GM23338 (cell line): ENCODE measurements at regions not wholly inside any gene's neighbourhood (a gene's known extent, or its start where the extent isn't known, plus 50 kb on each side); places are given as distances from the start of the nearest gene placed in this dataset.

Experiments
- NANOG ChIP-seq: IDR thresholded peaks from 2 replicates; pipeline ENCODE4 v1.6.1; 2016; ENCODE audit warnings: antibody characterized with exemption, borderline replicate concordance
- STAT1 ChIP-seq: IDR thresholded peaks from one replicate; pipeline ENCODE4 v1.6.1; 2016; ENCODE audit warnings: antibody characterized with exemption; ENCODE audit not compliant: unreplicated experiment
- TF ChIP-seq, protein P1 (sequence below): fragments of 250-450 bp; sonication (Bioruptor Pico); IDR thresholded peaks from 2 replicates; pipeline ENCODE4 v1.5.0; 2020; ENCODE audit warnings: mild to moderate bottlenecking, moderate library complexity
- TF ChIP-seq, protein P2 (sequence below): IDR thresholded peaks from 2 replicates; pipeline ENCODE4 v1.6.1; 2016; ENCODE audit warnings: antibody characterized with exemption

DNA sequence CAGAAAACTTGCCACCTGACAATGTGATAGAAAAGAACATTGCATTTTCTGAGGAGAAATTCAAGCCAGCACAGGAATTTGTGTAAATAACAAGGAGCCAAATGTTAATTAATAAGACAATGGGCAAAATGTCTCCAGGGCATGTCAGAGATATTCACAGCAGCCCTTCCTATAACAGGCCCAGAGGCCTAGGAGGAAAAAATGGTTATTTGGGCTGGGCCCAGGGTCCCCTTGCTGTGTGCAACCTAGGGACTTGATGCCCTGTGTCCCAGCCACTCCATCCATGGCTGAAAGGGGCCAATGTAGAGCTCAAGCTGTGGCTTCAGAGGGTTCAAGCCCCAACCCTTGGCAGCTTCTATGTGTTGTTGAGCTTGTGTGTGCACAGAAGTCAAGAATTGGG is 55.5 kb upstream of the GABRG1 start (continued):
- TF ChIP-seq, protein P1, sequence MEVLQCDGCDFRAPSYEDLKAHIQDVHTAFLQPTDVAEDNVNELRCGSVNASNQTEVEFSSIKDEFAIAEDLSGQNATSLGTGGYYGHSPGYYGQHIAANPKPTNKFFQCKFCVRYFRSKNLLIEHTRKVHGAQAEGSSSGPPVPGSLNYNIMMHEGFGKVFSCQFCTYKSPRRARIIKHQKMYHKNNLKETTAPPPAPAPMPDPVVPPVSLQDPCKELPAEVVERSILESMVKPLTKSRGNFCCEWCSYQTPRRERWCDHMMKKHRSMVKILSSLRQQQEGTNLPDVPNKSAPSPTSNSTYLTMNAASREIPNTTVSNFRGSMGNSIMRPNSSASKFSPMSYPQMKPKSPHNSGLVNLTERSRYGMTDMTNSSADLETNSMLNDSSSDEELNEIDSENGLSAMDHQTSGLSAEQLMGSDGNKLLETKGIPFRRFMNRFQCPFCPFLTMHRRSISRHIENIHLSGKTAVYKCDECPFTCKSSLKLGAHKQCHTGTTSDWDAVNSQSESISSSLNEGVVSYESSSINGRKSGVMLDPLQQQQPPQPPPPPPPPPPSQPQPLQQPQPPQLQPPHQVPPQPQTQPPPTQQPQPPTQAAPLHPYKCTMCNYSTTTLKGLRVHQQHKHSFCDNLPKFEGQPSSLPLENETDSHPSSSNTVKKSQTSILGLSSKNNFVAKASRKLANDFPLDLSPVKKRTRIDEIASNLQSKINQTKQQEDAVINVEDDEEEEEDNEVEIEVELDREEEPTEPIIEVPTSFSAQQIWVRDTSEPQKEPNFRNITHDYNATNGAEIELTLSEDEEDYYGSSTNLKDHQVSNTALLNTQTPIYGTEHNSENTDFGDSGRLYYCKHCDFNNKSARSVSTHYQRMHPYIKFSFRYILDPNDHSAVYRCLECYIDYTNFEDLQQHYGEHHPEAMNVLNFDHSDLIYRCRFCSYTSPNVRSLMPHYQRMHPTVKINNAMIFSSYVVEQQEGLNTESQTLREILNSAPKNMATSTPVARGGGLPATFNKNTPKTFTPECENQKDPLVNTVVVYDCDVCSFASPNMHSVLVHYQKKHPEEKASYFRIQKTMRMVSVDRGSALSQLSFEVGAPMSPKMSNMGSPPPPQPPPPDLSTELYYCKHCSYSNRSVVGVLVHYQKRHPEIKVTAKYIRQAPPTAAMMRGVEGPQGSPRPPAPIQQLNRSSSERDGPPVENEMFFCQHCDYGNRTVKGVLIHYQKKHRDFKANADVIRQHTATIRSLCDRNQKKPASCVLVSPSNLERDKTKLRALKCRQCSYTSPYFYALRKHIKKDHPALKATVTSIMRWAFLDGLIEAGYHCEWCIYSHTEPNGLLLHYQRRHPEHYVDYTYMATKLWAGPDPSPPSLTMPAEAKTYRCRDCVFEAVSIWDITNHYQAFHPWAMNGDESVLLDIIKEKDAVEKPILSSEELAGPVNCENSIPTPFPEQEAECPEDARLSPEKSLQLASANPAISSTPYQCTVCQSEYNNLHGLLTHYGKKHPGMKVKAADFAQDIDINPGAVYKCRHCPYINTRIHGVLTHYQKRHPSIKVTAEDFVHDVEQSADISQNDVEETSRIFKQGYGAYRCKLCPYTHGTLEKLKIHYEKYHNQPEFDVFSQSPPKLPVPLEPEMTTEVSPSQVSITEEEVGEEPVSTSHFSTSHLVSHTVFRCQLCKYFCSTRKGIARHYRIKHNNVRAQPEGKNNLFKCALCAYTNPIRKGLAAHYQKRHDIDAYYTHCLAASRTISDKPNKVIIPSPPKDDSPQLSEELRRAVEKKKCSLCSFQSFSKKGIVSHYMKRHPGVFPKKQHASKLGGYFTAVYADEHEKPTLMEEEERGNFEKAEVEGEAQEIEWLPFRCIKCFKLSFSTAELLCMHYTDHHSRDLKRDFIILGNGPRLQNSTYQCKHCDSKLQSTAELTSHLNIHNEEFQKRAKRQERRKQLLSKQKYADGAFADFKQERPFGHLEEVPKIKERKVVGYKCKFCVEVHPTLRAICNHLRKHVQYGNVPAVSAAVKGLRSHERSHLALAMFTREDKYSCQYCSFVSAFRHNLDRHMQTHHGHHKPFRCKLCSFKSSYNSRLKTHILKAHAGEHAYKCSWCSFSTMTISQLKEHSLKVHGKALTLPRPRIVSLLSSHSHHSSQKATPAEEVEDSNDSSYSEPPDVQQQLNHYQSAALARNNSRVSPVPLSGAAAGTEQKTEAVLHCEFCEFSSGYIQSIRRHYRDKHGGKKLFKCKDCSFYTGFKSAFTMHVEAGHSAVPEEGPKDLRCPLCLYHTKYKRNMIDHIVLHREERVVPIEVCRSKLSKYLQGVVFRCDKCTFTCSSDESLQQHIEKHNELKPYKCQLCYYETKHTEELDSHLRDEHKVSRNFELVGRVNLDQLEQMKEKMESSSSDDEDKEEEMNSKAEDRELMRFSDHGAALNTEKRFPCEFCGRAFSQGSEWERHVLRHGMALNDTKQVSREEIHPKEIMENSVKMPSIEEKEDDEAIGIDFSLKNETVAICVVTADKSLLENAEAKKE (CRISPR knock-in tag), result no peak
- no peak for TF ChIP-seq STAT1
- TF ChIP-seq, protein P2, sequence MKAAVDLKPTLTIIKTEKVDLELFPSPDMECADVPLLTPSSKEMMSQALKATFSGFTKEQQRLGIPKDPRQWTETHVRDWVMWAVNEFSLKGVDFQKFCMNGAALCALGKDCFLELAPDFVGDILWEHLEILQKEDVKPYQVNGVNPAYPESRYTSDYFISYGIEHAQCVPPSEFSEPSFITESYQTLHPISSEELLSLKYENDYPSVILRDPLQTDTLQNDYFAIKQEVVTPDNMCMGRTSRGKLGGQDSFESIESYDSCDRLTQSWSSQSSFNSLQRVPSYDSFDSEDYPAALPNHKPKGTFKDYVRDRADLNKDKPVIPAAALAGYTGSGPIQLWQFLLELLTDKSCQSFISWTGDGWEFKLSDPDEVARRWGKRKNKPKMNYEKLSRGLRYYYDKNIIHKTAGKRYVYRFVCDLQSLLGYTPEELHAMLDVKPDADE, result no peak
- TF ChIP-seq NANOG, result no peak
